Colonic mucosa (tissue), 4 donors: ENCODE measurements at regions not wholly inside any gene's neighbourhood (a gene's known extent, or its start where the extent isn't known, plus 50 kb on each side); places are given as distances from the start of the nearest gene placed in this dataset.
"Not testable (repeated sequence)": the region's sequence is repeated elsewhere in the genome, so short reads cannot be mapped to it uniquely, and the experiment has no call there.

Experiments used
- DNase-seq: peaks from one replicate; pipeline ENCODE4 v3.0.0-alpha.2; 2020
- H3K27ac ChIP-seq: fragments of 200-600 bp; one replicate; pipeline ENCODE4 v1.8.0; 2021
- H3K27me3 ChIP-seq: fragments of 200-600 bp; one replicate; pipeline ENCODE4 v1.8.0; 2021
- H3K36me3 ChIP-seq: fragments of 200-600 bp; one replicate; pipeline ENCODE4 v1.8.0; 2021
- H3K4me1 ChIP-seq: fragments of 200-600 bp; one replicate; pipeline ENCODE4 v1.8.0; 2021; ENCODE audit warnings: mild to moderate bottlenecking
- H3K4me3 ChIP-seq: fragments of 200-600 bp; one replicate; pipeline ENCODE4 v1.8.0; 2021
- H3K9ac ChIP-seq, 2 donors: one replicate each; pipeline ENCODE4 v1.7.0; 2013; ENCODE audit warnings: control low read depth in 2 of 2, low read depth in 2 of 2, low read length in 2 of 2
- H3K9me3 ChIP-seq: fragments of 200-600 bp; one replicate; pipeline ENCODE4 v1.8.0; 2021
- CTCF ChIP-seq: fragments of 200-600 bp; IDR thresholded peaks from one replicate; pipeline ENCODE4 v1.8.0; 2022; ENCODE audit warnings: antibody characterized with exemption, mild to moderate bottlenecking
- intact Hi-C: fragments of 100-400 bp; cut with DNase I; formaldehyde crosslinking; loops from one replicate; pipeline ENCODE4 v1.14.1; 2022
- donor health status: healthy.
- donor health status: DM: no; HTN: no; CAD: no.
- donor health status: DM: no; HTN: no; CAD: no.

- Histone ChIP-seq H3K4me3 (no peak overlapping the region), H3K36me3 (no peaks in the 10 kb centered on the region), H3K9ac (no peak overlapping the region), H3K27ac (no peak overlapping the region), H3K27me3 (no peaks in the 10 kb centered on the region), H3K9me3 (no peaks in the 10 kb centered on the region), H3K4me1 (no peaks in the 10 kb centered on the region)
- TF ChIP-seq CTCF, result no peak
- DNase-seq, result no peak
- intact Hi-C loops, result no loop called here
Measured at GRCh38 chr2:31778153-31778552, 197.4 kb upstream of the SRD5A2 start.

- TF ChIP-seq CTCF, result no peak
- no peaks in the 10 kb centered on the region for H3K9me3 ChIP-seq
- no peaks in the 10 kb centered on the region for H3K27me3 ChIP-seq
- no peaks in the 10 kb centered on the region for H3K4me1 ChIP-seq
- no peak overlapping the region for H3K4me3 ChIP-seq
- intact Hi-C loops, result no loop called here
- no peaks in the 10 kb centered on the region for H3K36me3 ChIP-seq
- no peak for DNase-seq
- no peak overlapping the region for H3K27ac ChIP-seq
- no peak overlapping the region for H3K9ac ChIP-seq
Measured at GRCh38 chr2:31770741-31771140, 190.0 kb upstream of the SRD5A2 start.

GRCh38 chr2:31765078-31765945, 184.6 kb upstream of the SRD5A2 start:
- Histone ChIP-seq H3K4me1 (no peaks in the 10 kb centered on the region), H3K27me3 (no peaks in the 10 kb centered on the region), H3K9me3 (no peaks in the 10 kb centered on the region), H3K36me3 (no peaks in the 10 kb centered on the region), H3K4me3 (no peak overlapping the region), H3K27ac (no peak overlapping the region), H3K9ac (no peak overlapping the region)
- intact Hi-C loops, result no loop called here
- TF ChIP-seq CTCF, result no peak
- no peak for DNase-seq

- TF ChIP-seq CTCF, result no peak
- H3K4me3 ChIP-seq, result no peak overlapping the region
- no peaks in the 10 kb centered on the region for H3K36me3 ChIP-seq
- H3K9me3 ChIP-seq, result no peaks in the 10 kb centered on the region
- no peaks in the 10 kb centered on the region for H3K4me1 ChIP-seq
- DNase-seq, result no peak
- no peak overlapping the region for H3K27ac ChIP-seq
- H3K27me3 ChIP-seq, result no peaks in the 10 kb centered on the region
- intact Hi-C loops, result no loop called here
- H3K9ac ChIP-seq, result no peak overlapping the region
Measured at GRCh38 chr2:31764169-31764568, 183.4 kb upstream of the SRD5A2 start.

GRCh38 chr2:31762085-31762484, 181.3 kb upstream of the SRD5A2 start:
- H3K27me3 ChIP-seq, result no peaks in the 10 kb centered on the region
- H3K27ac ChIP-seq, result no peak overlapping the region
- H3K9ac ChIP-seq, result no peak overlapping the region
- H3K4me1 ChIP-seq, result no peaks in the 10 kb centered on the region
- no peak for DNase-seq
- H3K36me3 ChIP-seq, result no peaks in the 10 kb centered on the region
- intact Hi-C loops, result no loop called here
- TF ChIP-seq CTCF, result no peak
- no peaks in the 10 kb centered on the region for H3K9me3 ChIP-seq
- H3K4me3 ChIP-seq, result no peak overlapping the region

GRCh38 chr2:31757351-31757750, 176.6 kb upstream of the SRD5A2 start:
- intact Hi-C loops, H3K9me3 ChIP-seq, H3K27me3 ChIP-seq, H3K4me3 ChIP-seq, H3K27ac ChIP-seq, H3K36me3 ChIP-seq, H3K4me1 ChIP-seq, DNase-seq, H3K9ac ChIP-seq: not testable (repeated sequence)

GRCh38 chr2:31748746-31749145, 168.0 kb upstream of the SRD5A2 start:
- intact Hi-C loops, H3K36me3 ChIP-seq, H3K9me3 ChIP-seq, H3K4me1 ChIP-seq, H3K27me3 ChIP-seq, H3K27ac ChIP-seq, H3K4me3 ChIP-seq, DNase-seq, H3K9ac ChIP-seq: not testable (repeated sequence)
